PC-3 (cell line): ENCODE measurements at regions not wholly inside any gene's neighbourhood (a gene's known extent, or its start where the extent isn't known, plus 50 kb on each side); places are given as distances from the start of the nearest gene placed in this dataset.
A peak's percentile ranks its signal among the peaks of the same experiment; 100 is the strongest.

ENCODE experiments used
- ATAC-seq: fragments of 200-7000 bp; cut with Tn5 transposase; 2 replicates; pipeline ENCODE4 v1.9.1; 2020; ENCODE audit warnings: mild to moderate bottlenecking, moderate library complexity
- BruUV-seq: library from RNA; stranded (reverse); fragments of 400-500 nt; replicated peaks from 2 replicates; lab custom pipeline; 2021; lab: Mats Ljungman, UMichigan
- CTCF ChIA-PET: fragments of 300-600 bp; sonication (Branson Sonifier 250); formaldehyde crosslinking; loops from one replicate; lab custom pipeline; 2022; ENCODE audit warnings: antibody characterized with exemption; lab: Charles Lee
- POLR2A ChIA-PET: fragments of 300-600 bp; sonication (Branson Sonifier 250); formaldehyde crosslinking; loops from one replicate; lab custom pipeline; 2022; ENCODE audit warnings: antibody characterized with exemption; ENCODE audit not compliant: unreplicated experiment; lab: Charles Lee
- DNase-seq: peaks from one replicate; pipeline ENCODE4 v3.0.0-alpha.2; 2015
- H2AFZ ChIP-seq: fragments of 300-600 bp; sonication (generic); 2 replicates; pipeline ENCODE4 v1.6.0; 2016; ENCODE audit warnings: antibody characterized with exemption, low read length
- H3F3A ChIP-seq: fragments of 300-600 bp; sonication (generic); one replicate; pipeline ENCODE4 v1.6.0; 2017; ENCODE audit warnings: antibody characterized with exemption, low read length, control low read depth, mild to moderate bottlenecking; ENCODE audit not compliant: unreplicated experiment
- H3K27ac ChIP-seq: fragments of 300-600 bp; sonication (generic); 2 replicates; pipeline ENCODE4 v1.5.1; 2016; ENCODE audit warnings: mild to moderate bottlenecking, low read length
- H3K27me3 ChIP-seq: fragments of 300-600 bp; sonication (generic); 2 replicates; pipeline ENCODE4 v1.6.1; 2016; ENCODE audit warnings: low read length, mixed read lengths
- H3K36me3 ChIP-seq: fragments of 300-600 bp; sonication (generic); 2 replicates; pipeline ENCODE4 v1.6.1; 2016; ENCODE audit warnings: low read depth, mixed run types, low read length, mixed read lengths
- H3K4me1 ChIP-seq: fragments of 300-600 bp; sonication (generic); 2 replicates; pipeline ENCODE4 v1.5.1; 2016; ENCODE audit warnings: low read length; ENCODE audit not compliant: insufficient read depth
- H3K4me2 ChIP-seq: fragments of 300-600 bp; sonication (generic); 2 replicates; pipeline ENCODE4 v1.6.0; 2016; ENCODE audit warnings: low read length
- H3K4me3 ChIP-seq: fragments of 300-600 bp; sonication (generic); 2 replicates; pipeline ENCODE4 v1.5.1; 2016; ENCODE audit warnings: mild to moderate bottlenecking, low read length, mixed read lengths
- H3K79me2 ChIP-seq: fragments of 300-600 bp; sonication (generic); 2 replicates; pipeline ENCODE4 v1.6.1; 2017; ENCODE audit warnings: low read length, mixed read lengths
- H3K9ac ChIP-seq: fragments of 300-600 bp; sonication (generic); 2 replicates; pipeline ENCODE4 v1.6.0; 2016; ENCODE audit warnings: mild to moderate bottlenecking, low read length
- H3K9me2 ChIP-seq: fragments of 300-600 bp; sonication (generic); replicated peaks from 2 replicates; pipeline ENCODE4 v1.6.1; 2016; ENCODE audit warnings: mixed run types, low read length, mixed read lengths
- H3K9me3 ChIP-seq: fragments of 300-600 bp; sonication (generic); 2 replicates; pipeline ENCODE4 v1.6.1; 2016; ENCODE audit warnings: low read length, mixed read lengths
- H4K20me1 ChIP-seq: fragments of 300-600 bp; sonication (generic); 2 replicates; pipeline ENCODE4 v1.6.1; 2016; ENCODE audit warnings: low read length, mixed read lengths
- CTCF ChIP-seq: fragments of 300-600 bp; sonication (generic); conservative IDR thresholded peaks from 2 replicates; pipeline ENCODE4 v1.5.1; 2017; ENCODE audit warnings: antibody characterized with exemption, low read depth, mild to moderate bottlenecking, low read length
- EZH2 ChIP-seq: fragments of 300-600 bp; sonication (generic); IDR thresholded peaks from one replicate; pipeline ENCODE4 v1.6.1; 2017; ENCODE audit warnings: antibody characterized with exemption, mild to moderate bottlenecking, low read length; ENCODE audit not compliant: unreplicated experiment
- EZH2phosphoT487 ChIP-seq: fragments of 300-600 bp; sonication (generic); IDR thresholded peaks from 2 replicates; pipeline ENCODE4 v1.6.1; 2018; ENCODE audit warnings: mild to moderate bottlenecking, antibody characterized with exemption, low read length, borderline replicate concordance
- intact Hi-C: fragments of 100-400 bp; cut with micrococcal nuclease; formaldehyde crosslinking; loops from 2 replicates; pipeline ENCODE4 v1.9.0; 2023

- H3K27me3 ChIP-seq = no peaks in the 10 kb centered on the region
- H4K20me1 ChIP-seq = no peaks in the 10 kb centered on the region
- H3K9ac ChIP-seq = no peak overlapping the region
- intact Hi-C loops = no loop called here
- no peaks in the 10 kb centered on the region for H3F3A ChIP-seq
- H3K4me1 ChIP-seq = peaks cover 5% of the 10 kb centered on the region
- H3K9me2 ChIP-seq = no peaks in the 10 kb centered on the region
- ChIA-PET POLR2A (no interaction called here), CTCF (no interaction called here)
- H2AFZ ChIP-seq = no peak overlapping the region
- BruUV-seq = no TSS peak
- H3K4me2 ChIP-seq = no peak overlapping the region
- H3K9me3 ChIP-seq = 0 out of 2 replicates have a peak, but pooled peaks cover 4% of the 10 kb centered on the region
- no peaks in the 10 kb centered on the region for H3K79me2 ChIP-seq
- H3K36me3 ChIP-seq = no peaks in the 10 kb centered on the region
- ATAC-seq (no peak), DNase-seq (no peak)
- no peak overlapping the region for H3K27ac ChIP-seq
- no peak for TF ChIP-seq EZH2
- no peak for TF ChIP-seq CTCF
- TF ChIP-seq EZH2phosphoT487 = no peak
- H3K4me3 ChIP-seq = no peak overlapping the region
These were observed 670.0 kb downstream of the NCAM2 start for GRCh38 chr21:21668198-21668597.

GRCh38 chr21:21673959-21674358, 675.8 kb downstream of the NCAM2 start:
- H3K36me3 ChIP-seq = no peaks in the 10 kb centered on the region
- ChIA-PET CTCF (no interaction called here), POLR2A (no interaction called here)
- no peak overlapping the region for H3K27ac ChIP-seq
- no peak for ATAC-seq
- no peaks in the 10 kb centered on the region for H3K79me2 ChIP-seq
- no peak overlapping the region for H3K9ac ChIP-seq
- H3K27me3 ChIP-seq = no peaks in the 10 kb centered on the region
- H3F3A ChIP-seq = no peaks in the 10 kb centered on the region
- no peaks in the 10 kb centered on the region for H4K20me1 ChIP-seq
- DNase-seq = peak; percentile 19
- H3K9me2 ChIP-seq = no peaks in the 10 kb centered on the region
- peaks cover 5% of the 10 kb centered on the region for H3K4me1 ChIP-seq
- no peak overlapping the region for H2AFZ ChIP-seq
- H3K9me3 ChIP-seq = peaks cover 6% of the 10 kb centered on the region; the same call in 1 of the 2 replicates
- H3K4me3 ChIP-seq = no peak overlapping the region
- intact Hi-C loops = no loop called here
- TF ChIP-seq EZH2phosphoT487 (no peak), CTCF (no peak), EZH2 (no peak)
- H3K4me2 ChIP-seq = no peak overlapping the region
- BruUV-seq = no TSS peak

GRCh38 chr21:21675601-21676000, 677.4 kb downstream of the NCAM2 start:
- Histone ChIP-seq H3K9me2 (no peaks in the 10 kb centered on the region), H3K9me3 (peaks cover 4% of the 10 kb centered on the region; the same call in 1 of the 2 replicates), H3K4me1 (peaks cover 5% of the 10 kb centered on the region), H3K9ac (no peak overlapping the region), H3K36me3 (no peaks in the 10 kb centered on the region), H3K79me2 (no peaks in the 10 kb centered on the region), H3F3A (no peaks in the 10 kb centered on the region), H3K27ac (no peak overlapping the region), H3K27me3 (no peaks in the 10 kb centered on the region), H3K4me2 (no peak overlapping the region), H4K20me1 (no peaks in the 10 kb centered on the region), H3K4me3 (no peak overlapping the region), H2AFZ (no peak overlapping the region)
- DNase-seq (no peak), ATAC-seq (no peak)
- intact Hi-C loops = no loop called here
- ChIA-PET CTCF (no interaction called here), POLR2A (no interaction called here)
- no TSS peak for BruUV-seq
- TF ChIP-seq EZH2 (no peak), CTCF (no peak), EZH2phosphoT487 (no peak)
